HG02885 (cell line): ENCODE measurements at regions not wholly inside any gene's neighbourhood (a gene's known extent, or its start where the extent isn't known, plus 50 kb on each side); places are given as distances from the start of the nearest gene placed in this dataset.
"Not testable (repeated sequence)": the region's sequence is repeated elsewhere in the genome, so short reads cannot be mapped to it uniquely, and the experiment has no call there.

Source experiments
- ATAC-seq: cut with Tn5 transposase; IDR thresholded peaks from one replicate; pipeline ENCODE4 v1.9.1; 2021; ENCODE audit warnings: mild to moderate bottlenecking; ENCODE audit not compliant: unreplicated experiment, poor library complexity

GRCh38 chrX:140343226-140343868 is 161.5 kb downstream of the SOX3 start:
- no peak for ATAC-seq

- no peak for ATAC-seq
These were observed 162.5 kb downstream of the SOX3 start for GRCh38 chrX:140342410-140342809.

GRCh38 chrX:140337263-140337662 is 167.6 kb downstream of the SOX3 start:
- ATAC-seq, result no peak

- ATAC-seq, result no peak
These were observed 186.6 kb downstream of the SOX3 start for GRCh38 chrX:140318296-140318695.

- no peak for ATAC-seq
These were observed 187.4 kb downstream of the SOX3 start for GRCh38 chrX:140317462-140317861.

GRCh38 chrX:140298960-140299825 is 205.7 kb downstream of the SOX3 start:
- ATAC-seq, result no peak

- no peak for ATAC-seq
These were observed 207.6 kb downstream of the SOX3 start for GRCh38 chrX:140297273-140297672.

- ATAC-seq, result no peak
These were observed 211.9 kb downstream of the SOX3 start for GRCh38 chrX:140292961-140293360.

- no peak for ATAC-seq
These were observed 212.7 kb downstream of the SOX3 start for GRCh38 chrX:140292188-140292587.

- no peak for ATAC-seq
These were observed 229.9 kb downstream of the SOX3 start for GRCh38 chrX:140274811-140275525.

- no peak for ATAC-seq
These were observed 230.9 kb downstream of the SOX3 start for GRCh38 chrX:140273921-140274320.

GRCh38 chrX:140250391-140250790 is 254.5 kb downstream of the SOX3 start:
- ATAC-seq, result no peak

GRCh38 chrX:140249088-140249487 is 255.8 kb downstream of the SOX3 start:
- no peak for ATAC-seq

- no peak for ATAC-seq
These were observed 263.9 kb upstream of the CXorf66 start for GRCh38 chrX:140229191-140229590.

GRCh38 chrX:140226037-140226436 is 260.7 kb upstream of the CXorf66 start:
- not testable (repeated sequence) for ATAC-seq

- ATAC-seq, result not testable (repeated sequence)
These were observed 250.6 kb upstream of the CXorf66 start for GRCh38 chrX:140215894-140216293.

- ATAC-seq, result not testable (repeated sequence)
These were observed 249.2 kb upstream of the CXorf66 start for GRCh38 chrX:140214518-140214917.

- no peak for ATAC-seq
These were observed 241.3 kb upstream of the CXorf66 start for GRCh38 chrX:140206657-140207056.

GRCh38 chrX:140190441-140191108 is 225.3 kb upstream of the CXorf66 start:
- no peak for ATAC-seq

GRCh38 chrX:140180585-140180984 is 215.3 kb upstream of the CXorf66 start:
- no peak for ATAC-seq

GRCh38 chrX:140177821-140178220 is 212.5 kb upstream of the CXorf66 start:
- no peak for ATAC-seq
